ENCODE measurements at regions not wholly inside any gene's neighbourhood (a gene's known extent, or its start where the extent isn't known, plus 50 kb on each side); places are given as distances from the start of the nearest gene placed in this dataset.

DNA sequence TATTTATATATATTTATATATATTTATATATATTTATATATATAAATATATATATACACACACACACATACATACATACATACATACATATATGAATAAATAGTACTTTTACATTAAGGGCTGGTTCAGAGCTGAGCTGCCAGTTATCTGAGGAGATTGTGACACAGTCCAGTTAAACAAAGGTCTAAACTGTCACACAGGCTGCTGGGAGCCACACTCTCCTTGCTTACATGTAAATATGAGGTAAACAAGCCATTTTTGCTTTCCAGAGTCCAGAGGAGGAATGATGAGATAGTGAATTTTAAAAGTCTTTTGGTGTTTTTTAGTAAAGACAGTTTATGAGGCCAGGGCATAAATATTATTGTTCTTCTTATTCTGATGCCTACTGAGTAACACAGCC, 377.5 kb upstream of the PIK3C3 start:
- no peak for TF ChIP-seq EZH2 (IDR thresholded peaks at IDR 0.05; ENCODE audit: insufficient read depth, low read length)
- TF ChIP-seq, protein P1, sequence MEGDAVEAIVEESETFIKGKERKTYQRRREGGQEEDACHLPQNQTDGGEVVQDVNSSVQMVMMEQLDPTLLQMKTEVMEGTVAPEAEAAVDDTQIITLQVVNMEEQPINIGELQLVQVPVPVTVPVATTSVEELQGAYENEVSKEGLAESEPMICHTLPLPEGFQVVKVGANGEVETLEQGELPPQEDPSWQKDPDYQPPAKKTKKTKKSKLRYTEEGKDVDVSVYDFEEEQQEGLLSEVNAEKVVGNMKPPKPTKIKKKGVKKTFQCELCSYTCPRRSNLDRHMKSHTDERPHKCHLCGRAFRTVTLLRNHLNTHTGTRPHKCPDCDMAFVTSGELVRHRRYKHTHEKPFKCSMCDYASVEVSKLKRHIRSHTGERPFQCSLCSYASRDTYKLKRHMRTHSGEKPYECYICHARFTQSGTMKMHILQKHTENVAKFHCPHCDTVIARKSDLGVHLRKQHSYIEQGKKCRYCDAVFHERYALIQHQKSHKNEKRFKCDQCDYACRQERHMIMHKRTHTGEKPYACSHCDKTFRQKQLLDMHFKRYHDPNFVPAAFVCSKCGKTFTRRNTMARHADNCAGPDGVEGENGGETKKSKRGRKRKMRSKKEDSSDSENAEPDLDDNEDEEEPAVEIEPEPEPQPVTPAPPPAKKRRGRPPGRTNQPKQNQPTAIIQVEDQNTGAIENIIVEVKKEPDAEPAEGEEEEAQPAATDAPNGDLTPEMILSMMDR (IDR thresholded peaks at IDR 0.05; ENCODE audit: insufficient read depth, low read depth, low read length), result no peak
- H3K4me3 Mint-ChIP-seq (ENCODE audit: unreplicated experiment), result no peak overlapping the region
- Histone ChIP-seq H3K27me3 (ENCODE audit: insufficient read depth, low read length) (no peaks in the 10 kb centered on the region), H3K27ac (ENCODE audit: low read depth, low read length) (no peak overlapping the region), H3K9ac (ENCODE audit: low read length) (no peak overlapping the region), H3K9me3 (ENCODE audit: insufficient read depth, low read depth, low read length) (no peaks in the 10 kb centered on the region), H3K4me2 (ENCODE audit: low read length) (no peak overlapping the region), H4K20me1 (ENCODE audit: insufficient read depth, low read length) (no peaks in the 10 kb centered on the region), H2AFZ (ENCODE audit: low read depth, low read length) (no peak overlapping the region), H3K4me3 (ENCODE audit: insufficient read depth, low read depth, low read length) (no peak overlapping the region), H3K4me1 (ENCODE audit: insufficient read depth, low read length) (no peaks in the 10 kb centered on the region), H3K36me3 (ENCODE audit: insufficient read depth, low read length) (no peaks in the 10 kb centered on the region), H3K79me2 (ENCODE audit: insufficient read depth, low read length) (no peaks in the 10 kb centered on the region)
- no peaks in the 10 kb centered on the region for H3K36me3 Mint-ChIP-seq (ENCODE audit: low read depth, unreplicated experiment)
- H3K27me3 Mint-ChIP-seq (ENCODE audit: low read depth, unreplicated experiment), result peaks cover 3% of the 10 kb centered on the region
- no peak for FAIRE-seq
- no peak for DNase-seq (ENCODE audit: low read depth)
- H3K27ac Mint-ChIP-seq (ENCODE audit: unreplicated experiment), result no peak overlapping the region
- H3K4me1 Mint-ChIP-seq (ENCODE audit: low read depth, unreplicated experiment), result no peaks in the 10 kb centered on the region
- no peaks in the 10 kb centered on the region for H3K9me3 Mint-ChIP-seq (ENCODE audit: unreplicated experiment)

- Histone ChIP-seq H4K20me1 (ENCODE audit: insufficient read depth, low read length) (no peaks in the 10 kb centered on the region), H3K4me2 (ENCODE audit: low read length) (no peak overlapping the region), H3K27ac (ENCODE audit: low read depth, low read length) (no peak overlapping the region), H2AFZ (ENCODE audit: low read depth, low read length) (no peak overlapping the region), H3K9ac (ENCODE audit: low read length) (no peak overlapping the region), H3K27me3 (ENCODE audit: insufficient read depth, low read length) (no peaks in the 10 kb centered on the region), H3K79me2 (ENCODE audit: insufficient read depth, low read length) (no peaks in the 10 kb centered on the region), H3K4me3 (ENCODE audit: insufficient read depth, low read depth, low read length) (no peak overlapping the region), H3K4me1 (ENCODE audit: insufficient read depth, low read length) (no peaks in the 10 kb centered on the region), H3K36me3 (ENCODE audit: insufficient read depth, low read length) (no peaks in the 10 kb centered on the region), H3K9me3 (ENCODE audit: insufficient read depth, low read depth, low read length) (no peaks in the 10 kb centered on the region)
- DNase-seq (ENCODE audit: low read depth), result no peak
- no peaks in the 10 kb centered on the region for H3K36me3 Mint-ChIP-seq (ENCODE audit: low read depth, unreplicated experiment)
- no peak for FAIRE-seq
- H3K27me3 Mint-ChIP-seq (ENCODE audit: low read depth, unreplicated experiment), result peaks cover 3% of the 10 kb centered on the region
- no peaks in the 10 kb centered on the region for H3K4me1 Mint-ChIP-seq (ENCODE audit: low read depth, unreplicated experiment)
- H3K4me3 Mint-ChIP-seq (ENCODE audit: unreplicated experiment), result no peak overlapping the region
- H3K27ac Mint-ChIP-seq (ENCODE audit: unreplicated experiment), result no peak overlapping the region
- no peak for TF ChIP-seq EZH2 (IDR thresholded peaks at IDR 0.05; ENCODE audit: insufficient read depth, low read length)
- TF ChIP-seq, protein P1 (IDR thresholded peaks at IDR 0.05; ENCODE audit: insufficient read depth, low read depth, low read length), result no peak
- no peaks in the 10 kb centered on the region for H3K9me3 Mint-ChIP-seq (ENCODE audit: unreplicated experiment)
Measured at GRCh38 chr18:41576643-41577042, 378.4 kb upstream of the PIK3C3 start.

DNA sequence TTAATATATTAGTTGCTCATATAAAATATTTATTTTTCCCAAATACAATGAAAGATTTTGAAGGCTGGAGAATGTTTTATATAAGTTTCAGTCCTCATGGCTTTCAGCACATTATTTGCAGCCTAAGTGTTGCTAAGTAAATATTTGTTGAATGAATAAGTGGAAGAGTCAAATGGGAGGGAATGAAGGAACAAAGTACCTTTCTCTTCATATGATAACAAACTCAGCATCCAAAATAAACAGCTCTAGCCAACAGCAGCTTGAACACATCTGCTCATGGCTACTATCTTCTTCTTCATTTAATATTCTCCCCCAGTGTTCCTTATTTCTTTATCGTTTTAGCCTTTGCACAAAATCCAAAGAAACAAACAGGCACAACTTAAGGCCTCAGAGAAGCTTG, 385.2 kb upstream of the PIK3C3 start:
- Histone ChIP-seq H3K79me2 (ENCODE audit: insufficient read depth, low read length) (no peaks in the 10 kb centered on the region), H3K27ac (ENCODE audit: low read depth, low read length) (no peak overlapping the region), H3K4me1 (ENCODE audit: insufficient read depth, low read length) (no peaks in the 10 kb centered on the region), H4K20me1 (ENCODE audit: insufficient read depth, low read length) (no peaks in the 10 kb centered on the region), H3K4me3 (ENCODE audit: insufficient read depth, low read depth, low read length) (no peak overlapping the region), H3K36me3 (ENCODE audit: insufficient read depth, low read length) (no peaks in the 10 kb centered on the region), H2AFZ (ENCODE audit: low read depth, low read length) (no peak overlapping the region), H3K4me2 (ENCODE audit: low read length) (no peak overlapping the region), H3K9ac (ENCODE audit: low read length) (no peak overlapping the region), H3K27me3 (ENCODE audit: insufficient read depth, low read length) (no peaks in the 10 kb centered on the region), H3K9me3 (ENCODE audit: insufficient read depth, low read depth, low read length) (no peaks in the 10 kb centered on the region)
- no peaks in the 10 kb centered on the region for H3K27me3 Mint-ChIP-seq (ENCODE audit: low read depth, unreplicated experiment)
- no peak overlapping the region for H3K4me3 Mint-ChIP-seq (ENCODE audit: unreplicated experiment)
- H3K36me3 Mint-ChIP-seq (ENCODE audit: low read depth, unreplicated experiment), result no peaks in the 10 kb centered on the region
- FAIRE-seq (no peak), DNase-seq (ENCODE audit: low read depth) (no peak)
- no peak overlapping the region for H3K27ac Mint-ChIP-seq (ENCODE audit: unreplicated experiment)
- no peaks in the 10 kb centered on the region for H3K9me3 Mint-ChIP-seq (ENCODE audit: unreplicated experiment)
- TF ChIP-seq, protein P1 (IDR thresholded peaks at IDR 0.05; ENCODE audit: insufficient read depth, low read depth, low read length), result no peak
- TF ChIP-seq EZH2 (IDR thresholded peaks at IDR 0.05; ENCODE audit: insufficient read depth, low read length), result no peak
- no peaks in the 10 kb centered on the region for H3K4me1 Mint-ChIP-seq (ENCODE audit: low read depth, unreplicated experiment)
